Inflammatory macrophage (primary cell): ENCODE measurements at regions not wholly inside any gene's neighbourhood (a gene's known extent, or its start where the extent isn't known, plus 50 kb on each side); places are given as distances from the start of the nearest gene placed in this dataset.

Experiments
- DNase-seq, 2 donors: peaks; one replicate each; pipeline ENCODE4 v3.0.0-alpha.2; 2020 to 2022

DNA sequence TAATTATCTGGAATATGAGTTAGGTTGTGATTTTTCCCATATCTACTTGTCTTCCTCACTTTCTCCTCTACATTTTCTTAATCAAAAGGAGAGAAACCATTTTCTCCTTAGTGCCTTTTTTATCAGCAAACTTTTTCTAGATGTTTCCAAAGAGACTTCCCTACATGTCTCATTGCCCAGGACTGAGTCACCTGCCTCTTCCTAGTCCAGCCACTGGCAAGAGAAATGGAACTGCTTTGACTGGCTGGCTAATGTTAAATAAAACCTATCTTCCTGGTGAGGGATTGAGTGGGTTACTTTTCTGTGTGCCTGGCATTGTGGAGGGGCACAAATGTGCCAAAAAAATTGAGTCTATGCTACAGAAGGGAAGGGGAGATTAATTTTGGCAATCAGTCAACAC lies 52.1 kb upstream of the CD5L start:
- DNase-seq = no peak

DNA sequence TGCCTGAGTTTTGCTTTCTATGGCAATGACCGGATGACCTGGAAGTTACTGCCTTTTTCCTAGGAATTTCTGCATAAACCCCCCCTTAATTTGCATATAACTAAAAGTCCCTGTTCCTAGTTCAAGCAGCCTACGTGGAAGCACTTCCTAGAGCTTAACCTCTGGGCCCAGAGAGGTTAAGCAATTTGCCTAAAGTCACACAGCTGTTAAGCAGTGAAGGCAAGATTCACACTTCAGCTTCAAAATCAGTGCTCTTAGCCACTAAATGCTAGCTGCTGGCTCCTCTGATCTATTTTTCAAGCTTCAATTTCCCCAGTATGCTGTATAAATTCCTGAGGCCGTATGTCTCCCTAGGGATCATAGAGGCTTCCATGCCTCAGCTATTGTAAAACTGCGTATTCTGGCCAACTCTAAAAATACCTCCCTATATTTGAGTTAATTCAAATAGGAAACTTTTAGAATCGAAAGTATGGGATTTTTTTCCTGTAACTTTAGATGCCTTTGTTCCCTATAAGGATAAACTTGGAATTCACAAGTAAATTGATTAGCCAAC lies 53.1 kb upstream of the CD5L start:
- no peak for DNase-seq

DNA sequence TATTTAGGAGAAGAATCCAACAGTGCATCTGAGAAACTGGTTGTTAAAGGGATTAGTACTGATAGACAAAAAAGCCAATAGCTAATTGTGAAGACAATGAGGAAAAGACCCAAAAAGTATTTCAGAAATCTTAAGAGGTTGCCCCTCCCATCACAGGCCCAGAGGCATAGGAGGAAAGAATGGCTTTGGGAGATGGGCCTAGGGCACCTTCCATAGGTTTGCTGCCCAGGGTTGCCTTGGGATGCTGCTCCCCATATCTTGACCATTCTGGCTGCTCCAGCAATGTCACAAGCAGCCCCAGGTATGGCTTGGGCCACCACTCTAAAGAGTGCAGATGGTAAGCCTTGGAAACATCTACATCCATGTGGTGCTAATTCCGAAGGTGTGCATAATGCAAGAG lies 68.7 kb upstream of the CD5L start:
- DNase-seq = no peak

DNA sequence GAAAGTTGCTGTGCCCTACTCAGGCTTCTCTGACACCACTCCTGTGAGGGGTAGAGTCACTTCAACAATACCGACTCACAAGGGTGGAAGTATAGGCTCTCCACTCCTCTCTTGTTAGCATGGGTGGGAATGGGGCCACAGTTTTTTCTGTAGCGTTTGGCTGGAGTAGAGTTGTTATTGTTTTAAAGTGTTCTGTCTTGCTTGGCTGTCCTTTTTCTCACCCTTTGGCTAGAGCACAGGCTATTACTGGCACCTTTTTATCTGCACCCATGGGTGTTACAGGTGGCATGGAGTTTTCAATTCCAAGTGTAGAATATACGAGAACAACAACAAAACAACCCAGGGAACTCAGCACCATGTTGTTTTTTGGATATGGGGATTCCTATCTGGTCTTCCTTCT lies 74.3 kb upstream of the CD5L start:
- no peak for DNase-seq

DNA sequence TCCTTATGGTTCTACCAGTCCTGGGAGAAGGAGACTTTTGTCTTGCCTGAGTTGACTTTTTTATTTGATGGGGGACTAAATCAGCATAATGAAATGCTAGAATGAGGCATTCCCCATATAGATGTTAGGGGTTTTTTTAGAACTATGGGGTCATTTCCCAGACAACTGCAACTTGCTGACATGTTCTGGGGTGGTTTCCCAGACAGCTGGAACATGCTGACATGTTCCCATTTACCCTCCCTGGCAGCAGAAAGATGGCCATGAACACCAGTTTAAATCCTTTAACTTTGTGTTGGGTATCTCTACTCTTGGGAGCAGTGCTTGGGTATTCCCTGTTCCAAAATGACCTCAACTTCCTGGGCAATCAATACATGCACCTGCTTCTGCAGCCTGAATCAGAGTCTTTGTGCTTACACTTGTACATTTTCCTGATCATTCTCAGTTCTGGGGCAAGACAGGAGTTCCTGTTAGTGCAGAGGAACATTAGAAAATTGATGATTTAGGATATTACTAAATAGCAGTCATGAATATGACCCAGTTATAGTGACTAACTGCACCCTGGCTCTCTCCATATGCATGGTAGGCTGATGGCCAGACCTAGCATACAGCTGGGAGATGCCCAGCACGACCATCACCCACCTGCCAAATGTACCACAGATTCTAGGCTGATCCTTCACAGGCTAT lies 75.4 kb upstream of the CD5L start:
- no peak for DNase-seq

DNA sequence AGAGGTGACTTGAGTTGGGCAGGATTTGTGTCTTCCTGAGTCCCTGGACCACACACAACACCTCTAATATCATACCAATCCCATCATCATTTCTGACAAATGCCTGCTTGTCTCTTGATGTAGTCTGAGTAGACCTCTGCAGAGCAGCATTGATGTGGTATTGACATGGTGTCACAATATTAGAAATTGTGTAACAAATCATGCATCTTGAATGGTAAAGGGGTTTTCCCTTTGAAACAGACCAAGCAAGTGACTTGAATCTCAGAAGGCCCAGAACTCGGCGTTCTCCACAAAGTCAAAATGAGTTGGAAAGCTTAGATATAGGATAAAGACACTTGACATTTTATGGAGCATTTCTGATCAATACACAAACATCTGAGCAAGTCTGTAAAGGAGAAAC lies 72.7 kb upstream of the KIRREL1 start:
- DNase-seq = no peak

DNA sequence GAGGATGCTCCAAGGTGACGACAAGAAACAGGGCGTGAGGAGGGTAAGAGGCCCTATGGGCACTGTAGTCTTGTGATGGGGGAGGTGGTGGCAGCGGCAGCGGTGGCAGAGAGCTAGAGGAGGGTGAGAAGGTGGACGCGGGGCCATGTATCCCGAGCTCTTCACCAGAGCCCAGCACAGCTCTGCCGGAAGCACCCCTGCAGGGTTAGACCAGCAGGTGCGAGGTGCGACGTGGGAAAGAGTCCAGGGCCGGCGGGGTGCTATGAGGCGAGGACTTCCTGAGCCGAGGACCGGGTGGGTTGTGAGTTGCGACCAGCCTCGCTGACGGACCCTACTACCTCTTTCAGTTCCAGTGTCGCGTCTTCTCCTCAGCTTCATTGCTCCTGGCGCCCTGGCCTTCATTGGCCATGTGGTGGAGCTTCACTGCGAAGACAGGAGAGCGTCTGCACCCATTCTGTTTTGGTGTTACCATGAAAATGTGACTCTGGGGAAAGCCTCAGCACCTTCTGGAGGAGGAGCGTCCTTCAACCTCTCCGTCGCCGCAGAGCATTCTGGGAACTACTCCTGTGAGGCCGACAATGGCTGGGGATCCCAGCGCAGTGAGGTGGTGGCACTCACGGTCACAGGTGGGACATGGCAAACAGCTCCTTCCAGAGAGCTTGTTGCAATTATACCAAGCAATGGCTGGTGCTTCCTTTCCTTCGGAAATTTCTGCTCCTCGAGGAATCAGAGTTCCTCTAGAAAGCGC lies 67.9 kb upstream of the KIRREL1 start:
- no peak for DNase-seq

DNA sequence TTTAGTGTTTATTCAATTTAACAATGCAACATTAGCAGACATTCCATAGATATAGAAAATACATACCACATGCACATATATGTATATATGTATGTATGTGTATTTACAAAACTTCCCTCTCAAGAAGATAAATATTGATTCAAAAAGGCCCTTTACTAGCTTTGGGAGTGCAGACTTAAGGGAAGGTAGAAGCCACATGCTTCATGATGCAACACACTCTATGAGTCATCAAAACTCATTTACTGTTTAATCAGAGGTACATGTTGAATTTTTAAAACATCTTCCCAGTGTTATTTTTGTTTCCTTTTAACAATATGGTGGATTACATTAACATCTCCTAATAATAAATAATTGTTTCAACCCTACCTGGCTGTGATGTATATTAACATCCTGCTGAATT lies 61.4 kb upstream of the KIRREL1 start:
- peak; percentile 27 to 43 for DNase-seq

DNA sequence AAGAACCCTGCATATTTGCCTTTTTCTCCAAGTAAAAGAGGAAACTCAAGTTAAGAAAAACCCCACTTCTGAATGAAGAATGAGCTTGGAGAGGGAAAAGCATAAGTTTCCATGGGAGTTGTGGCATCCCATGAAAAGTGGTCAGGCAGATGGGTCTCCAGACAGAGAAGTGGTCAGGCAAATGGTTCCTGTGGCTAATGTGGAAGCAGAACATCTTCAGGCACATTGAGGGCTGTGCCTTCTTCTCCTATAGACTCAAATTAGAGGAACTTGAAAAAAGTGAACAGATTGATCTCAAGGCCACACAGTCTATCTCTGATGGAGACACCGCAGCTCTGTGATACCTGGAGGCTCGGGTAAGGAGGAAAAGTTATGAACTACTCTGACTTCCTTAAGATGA lies 55.7 kb upstream of the KIRREL1 start:
- DNase-seq = peak; percentile 55 to 59

DNA sequence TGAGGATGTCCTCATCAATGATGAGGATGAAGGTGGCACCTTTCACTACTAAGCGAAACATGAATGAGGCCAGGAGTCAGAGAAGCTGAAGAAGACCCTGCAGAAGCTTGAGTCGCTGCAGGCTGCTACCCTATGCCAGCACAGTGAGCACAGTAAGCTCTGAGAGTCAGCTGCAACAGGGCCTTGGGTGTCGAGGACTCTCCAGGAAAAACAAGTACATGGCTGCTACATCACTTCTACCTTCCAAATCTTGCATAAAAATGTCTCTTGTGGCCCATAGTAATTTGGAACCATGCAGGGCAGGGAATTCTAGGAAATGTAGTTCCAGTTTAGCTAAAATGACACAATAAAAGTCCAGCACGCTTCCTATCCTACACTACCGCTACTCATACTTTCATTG lies 51.5 kb upstream of the KIRREL1 start:
- no peak for DNase-seq
